ENCODE measurements at regions not wholly inside any gene's neighbourhood (a gene's known extent, or its start where the extent isn't known, plus 50 kb on each side); places are given as distances from the start of the nearest gene placed in this dataset.

GRCh38 chr16:76988526-76988925 lies 202.5 kb upstream of the MON1B start:
- H3K27me3 ChIP-seq (ENCODE audit: insufficient read depth, insufficient read length): no peaks in the 10 kb centered on the region
- peaks cover 6% of the 10 kb centered on the region; the same call in 1 of the 2 replicates for H3K9me3 ChIP-seq (ENCODE audit: insufficient read depth, low read length)
- H3K9ac ChIP-seq (ENCODE audit: insufficient read length, low read depth): no peak overlapping the region
- no peaks in the 10 kb centered on the region for H3K36me3 ChIP-seq (ENCODE audit: insufficient read depth, insufficient read length, low read length)
- no peak for DNase-seq (ENCODE audit: low read depth, low spot score)
- H3K4me3 ChIP-seq (ENCODE audit: insufficient read length, low read depth): no peak overlapping the region
- H3K4me1 ChIP-seq (ENCODE audit: insufficient read depth, insufficient read length): no peaks in the 10 kb centered on the region
- TF ChIP-seq YY1 (IDR thresholded peaks at IDR 0.05; ENCODE audit: insufficient read depth, insufficient read length): no peak
- no peak for TF ChIP-seq ZNF274 (IDR thresholded peaks at IDR 0.05; ENCODE audit: low read depth, low read length)
- no peak for TF ChIP-seq SUZ12 (IDR thresholded peaks at IDR 0.05; ENCODE audit: extremely low read depth, insufficient read depth, insufficient read length)

- TF ChIP-seq ZNF274 (IDR thresholded peaks at IDR 0.05; ENCODE audit: low read depth, low read length): no peak
- TF ChIP-seq SUZ12 (IDR thresholded peaks at IDR 0.05; ENCODE audit: extremely low read depth, insufficient read depth, insufficient read length): no peak
- TF ChIP-seq YY1 (IDR thresholded peaks at IDR 0.05; ENCODE audit: insufficient read depth, insufficient read length): no peak
- Histone ChIP-seq H3K36me3 (ENCODE audit: insufficient read depth, insufficient read length, low read length) (no peaks in the 10 kb centered on the region), H3K9ac (ENCODE audit: insufficient read length, low read depth) (no peak overlapping the region), H3K4me3 (ENCODE audit: insufficient read length, low read depth) (no peak overlapping the region), H3K4me1 (ENCODE audit: insufficient read depth, insufficient read length) (no peaks in the 10 kb centered on the region), H3K27me3 (ENCODE audit: insufficient read depth, insufficient read length) (no peaks in the 10 kb centered on the region), H3K9me3 (ENCODE audit: insufficient read depth, low read length) (no peaks in the 10 kb centered on the region)
- no peak for DNase-seq (ENCODE audit: low read depth, low spot score)
Measured at GRCh38 chr16:77002644-77003043, 188.3 kb upstream of the MON1B start.

- DNase-seq (ENCODE audit: low read depth, low spot score): no peak
- Histone ChIP-seq H3K4me3 (ENCODE audit: insufficient read length, low read depth) (no peak overlapping the region), H3K27me3 (ENCODE audit: insufficient read depth, insufficient read length) (no peaks in the 10 kb centered on the region), H3K36me3 (ENCODE audit: insufficient read depth, insufficient read length, low read length) (no peaks in the 10 kb centered on the region), H3K4me1 (ENCODE audit: insufficient read depth, insufficient read length) (no peaks in the 10 kb centered on the region), H3K9me3 (ENCODE audit: insufficient read depth, low read length) (no peaks in the 10 kb centered on the region), H3K9ac (ENCODE audit: insufficient read length, low read depth) (no peak overlapping the region)
- TF ChIP-seq YY1 (IDR thresholded peaks at IDR 0.05; ENCODE audit: insufficient read depth, insufficient read length) (no peak), SUZ12 (IDR thresholded peaks at IDR 0.05; ENCODE audit: extremely low read depth, insufficient read depth, insufficient read length) (no peak), ZNF274 (IDR thresholded peaks at IDR 0.05; ENCODE audit: low read depth, low read length) (no peak)
Measured at GRCh38 chr16:77009453-77009852, 181.5 kb upstream of the MON1B start.

- Histone ChIP-seq H3K27me3 (ENCODE audit: insufficient read depth, insufficient read length) (no peaks in the 10 kb centered on the region), H3K4me1 (ENCODE audit: insufficient read depth, insufficient read length) (no peaks in the 10 kb centered on the region), H3K9me3 (ENCODE audit: insufficient read depth, low read length) (no peaks in the 10 kb centered on the region), H3K9ac (ENCODE audit: insufficient read length, low read depth) (no peak overlapping the region), H3K36me3 (ENCODE audit: insufficient read depth, insufficient read length, low read length) (no peaks in the 10 kb centered on the region), H3K4me3 (ENCODE audit: insufficient read length, low read depth) (no peak overlapping the region)
- TF ChIP-seq SUZ12 (IDR thresholded peaks at IDR 0.05; ENCODE audit: extremely low read depth, insufficient read depth, insufficient read length) (no peak), ZNF274 (IDR thresholded peaks at IDR 0.05; ENCODE audit: low read depth, low read length) (no peak), YY1 (IDR thresholded peaks at IDR 0.05; ENCODE audit: insufficient read depth, insufficient read length) (no peak)
- no peak for DNase-seq (ENCODE audit: low read depth, low spot score)
Measured at GRCh38 chr16:77014441-77014840, 176.5 kb upstream of the MON1B start.

- Histone ChIP-seq H3K27me3 (ENCODE audit: insufficient read depth, insufficient read length) (no peaks in the 10 kb centered on the region), H3K36me3 (ENCODE audit: insufficient read depth, insufficient read length, low read length) (no peaks in the 10 kb centered on the region), H3K9ac (ENCODE audit: insufficient read length, low read depth) (no peak overlapping the region), H3K9me3 (ENCODE audit: insufficient read depth, low read length) (no peaks in the 10 kb centered on the region), H3K4me3 (ENCODE audit: insufficient read length, low read depth) (no peak overlapping the region), H3K4me1 (ENCODE audit: insufficient read depth, insufficient read length) (no peaks in the 10 kb centered on the region)
- TF ChIP-seq ZNF274 (IDR thresholded peaks at IDR 0.05; ENCODE audit: low read depth, low read length) (no peak), YY1 (IDR thresholded peaks at IDR 0.05; ENCODE audit: insufficient read depth, insufficient read length) (no peak), SUZ12 (IDR thresholded peaks at IDR 0.05; ENCODE audit: extremely low read depth, insufficient read depth, insufficient read length) (no peak)
- no peak for DNase-seq (ENCODE audit: low read depth, low spot score)
Measured at GRCh38 chr16:77030600-77030999, 160.4 kb upstream of the MON1B start.

- Histone ChIP-seq H3K9me3 (ENCODE audit: insufficient read depth, low read length) (no peaks in the 10 kb centered on the region), H3K27me3 (ENCODE audit: insufficient read depth, insufficient read length) (no peaks in the 10 kb centered on the region), H3K4me3 (ENCODE audit: insufficient read length, low read depth) (no peak overlapping the region), H3K36me3 (ENCODE audit: insufficient read depth, insufficient read length, low read length) (no peaks in the 10 kb centered on the region), H3K9ac (ENCODE audit: insufficient read length, low read depth) (no peak overlapping the region), H3K4me1 (ENCODE audit: insufficient read depth, insufficient read length) (no peaks in the 10 kb centered on the region)
- no peak for DNase-seq (ENCODE audit: low read depth, low spot score)
- TF ChIP-seq SUZ12 (IDR thresholded peaks at IDR 0.05; ENCODE audit: extremely low read depth, insufficient read depth, insufficient read length) (no peak), YY1 (IDR thresholded peaks at IDR 0.05; ENCODE audit: insufficient read depth, insufficient read length) (no peak), ZNF274 (IDR thresholded peaks at IDR 0.05; ENCODE audit: low read depth, low read length) (no peak)
Measured at GRCh38 chr16:77033516-77033915, 157.5 kb upstream of the MON1B start.

GRCh38 chr16:77035361-77035760 lies 155.6 kb upstream of the MON1B start:
- no peaks in the 10 kb centered on the region for H3K9me3 ChIP-seq (ENCODE audit: insufficient read depth, low read length)
- H3K4me3 ChIP-seq (ENCODE audit: insufficient read length, low read depth): no peak overlapping the region
- no peaks in the 10 kb centered on the region for H3K4me1 ChIP-seq (ENCODE audit: insufficient read depth, insufficient read length)
- TF ChIP-seq SUZ12 (IDR thresholded peaks at IDR 0.05; ENCODE audit: extremely low read depth, insufficient read depth, insufficient read length) (no peak), YY1 (IDR thresholded peaks at IDR 0.05; ENCODE audit: insufficient read depth, insufficient read length) (no peak), ZNF274 (IDR thresholded peaks at IDR 0.05; ENCODE audit: low read depth, low read length) (no peak)
- no peaks in the 10 kb centered on the region for H3K27me3 ChIP-seq (ENCODE audit: insufficient read depth, insufficient read length)
- H3K36me3 ChIP-seq (ENCODE audit: insufficient read depth, insufficient read length, low read length): no peaks in the 10 kb centered on the region
- H3K9ac ChIP-seq (ENCODE audit: insufficient read length, low read depth): no peak overlapping the region
- DNase-seq (ENCODE audit: low read depth, low spot score): no peak
